Limb (tissue), 2 donors: ENCODE measurements at regions not wholly inside any gene's neighbourhood (a gene's known extent, or its start where the extent isn't known, plus 50 kb on each side); places are given as distances from the start of the nearest gene placed in this dataset.
A peak's percentile ranks its signal among the peaks of the same experiment; 100 is the strongest.

Source experiments
- DNase-seq, 2 donors: peaks; one replicate each; pipeline ENCODE4 v3.0.0-alpha.2; 2016; ENCODE audit errors: extremely low spot score in 2 of 2

GRCh38 chr2:164102366-164102765, 366.6 kb upstream of the FIGN start:
- DNase-seq, result no peak

- DNase-seq, result no peak
Observed at GRCh38 chr2:164091673-164092072, 355.9 kb upstream of the FIGN start.

- DNase-seq, result no peak
Observed at GRCh38 chr2:164090533-164090932, 354.7 kb upstream of the FIGN start.

- DNase-seq, result no peak
Observed at GRCh38 chr2:164084066-164084465, 348.3 kb upstream of the FIGN start.

- peak in 1 of 2 donors; percentile 58 for DNase-seq
Observed at GRCh38 chr2:164080486-164080885, 344.7 kb upstream of the FIGN start.

- no peak for DNase-seq
Observed at GRCh38 chr2:164079258-164079657, 343.4 kb upstream of the FIGN start.

- DNase-seq, result no peak
Observed at GRCh38 chr2:164078421-164078820, 342.6 kb upstream of the FIGN start.

GRCh38 chr2:164073101-164074074, 337.6 kb upstream of the FIGN start:
- DNase-seq, result no peak

GRCh38 chr2:164069540-164069939, 333.7 kb upstream of the FIGN start:
- no peak for DNase-seq

GRCh38 chr2:164068063-164068462, 332.3 kb upstream of the FIGN start:
- DNase-seq, result no peak

- DNase-seq, result no peak
Observed at GRCh38 chr2:164066095-164066494, 330.3 kb upstream of the FIGN start.

GRCh38 chr2:164065038-164065437, 329.2 kb upstream of the FIGN start:
- no peak for DNase-seq

GRCh38 chr2:164061129-164061746, 325.4 kb upstream of the FIGN start:
- peak in 1 of 2 donors; percentile 40 for DNase-seq

- DNase-seq, result no peak
Observed at GRCh38 chr2:164060031-164060430, 324.2 kb upstream of the FIGN start.

GRCh38 chr2:164055623-164056022, 319.8 kb upstream of the FIGN start:
- DNase-seq, result no peak

- DNase-seq, result no peak
Observed at GRCh38 chr2:164054651-164055050, 318.8 kb upstream of the FIGN start.

- no peak for DNase-seq
Observed at GRCh38 chr2:164053021-164053420, 317.2 kb upstream of the FIGN start.

- no peak for DNase-seq
Observed at GRCh38 chr2:164052006-164052405, 316.2 kb upstream of the FIGN start.

GRCh38 chr2:164048729-164049128, 312.9 kb upstream of the FIGN start:
- DNase-seq, result no peak

- DNase-seq, result no peak
Observed at GRCh38 chr2:164046040-164046439, 310.2 kb upstream of the FIGN start.

GRCh38 chr2:164044622-164045021, 308.8 kb upstream of the FIGN start:
- peak in 1 of 2 donors; percentile 30 for DNase-seq

- DNase-seq, result no peak
Observed at GRCh38 chr2:164039270-164039669, 303.5 kb upstream of the FIGN start.

- DNase-seq, result no peak
Observed at GRCh38 chr2:164032995-164033394, 297.2 kb upstream of the FIGN start.
